GM12878 (cell line): ENCODE measurements at regions not wholly inside any gene's neighbourhood (a gene's known extent, or its start where the extent isn't known, plus 50 kb on each side); places are given as distances from the start of the nearest gene placed in this dataset.

Source experiments
- ATAC-seq: fragments of 200-7000 bp; cut with Tn5 transposase; 3 replicates; pipeline ENCODE4 v1.9.1; 2020; ENCODE audit warnings: mild to moderate bottlenecking, moderate library complexity
- BruUV-seq: library from RNA; stranded (reverse); fragments of 400-500 nt; replicated peaks from 2 replicates; lab custom pipeline; 2021; lab: Mats Ljungman, UMichigan
- CTCF ChIA-PET: fragments of 300-600 bp; sonication (Branson Sonifier 250); formaldehyde crosslinking; extraction: SDS; loops from one replicate; lab custom pipeline; 2021; ENCODE audit warnings: inconsistent platforms; lab: Yijun Ruan, JAX
- POLR2A ChIA-PET: fragments of 350-600 bp; formaldehyde crosslinking; extraction: SDS; loops from one replicate; lab custom pipeline; 2021; ENCODE audit warnings: inconsistent platforms; lab: Charles Lee
- RAD21 ChIA-PET: fragments of 300-600 bp; sonication (Branson Sonifier 250); formaldehyde crosslinking; loops from one replicate; lab custom pipeline; 2023; ENCODE audit warnings: antibody characterized with exemption; ENCODE audit not compliant: unreplicated experiment; lab: Charles Lee
- SMC1A ChIA-PET: fragments of 300-600 bp; sonication (Branson Sonifier 250); formaldehyde crosslinking; loops from one replicate; lab custom pipeline; 2023; ENCODE audit not compliant: unreplicated experiment, uncharacterized antibody; lab: Charles Lee
- DNase-seq: peaks from one replicate; pipeline ENCODE4 v3.0.0-alpha.2; 2011; ENCODE audit warnings: low read depth, low spot score
- FAIRE-seq: peaks from 3 replicates; lab custom pipeline; 2011; peaks lifted over from hg19 to GRCh38; lab: Jason Lieb, UNC
- H2AFZ ChIP-seq: 2 replicates; pipeline ENCODE4 v1.6.0; 2011; ENCODE audit warnings: low read depth, low read length, control low read depth; ENCODE audit not compliant: control insufficient read depth
- H3K27ac ChIP-seq: 2 replicates; pipeline ENCODE4 v1.5.1; 2011; ENCODE audit warnings: control low read depth; ENCODE audit not compliant: control insufficient read depth, insufficient read depth
- H3K27me3 ChIP-seq, 2 experiments: replicated peaks in 1 of 2; 2 replicates each; pipeline versions ENCODE4 v1.6.0 to v1.6.1; 2011; ENCODE audit warnings: low read length in 1 of 2; ENCODE audit not compliant: control insufficient read depth in 2 of 2, insufficient read depth in 2 of 2
- H3K36me3 ChIP-seq, 2 experiments: 2 replicates each; pipeline ENCODE4 v1.5.1; 2011; ENCODE audit warnings: low read length in 1 of 2; ENCODE audit not compliant: control insufficient read depth in 2 of 2, insufficient read depth in 2 of 2
- H3K4me1 ChIP-seq: 2 replicates; pipeline ENCODE4 v1.6.1; 2011; ENCODE audit warnings: mild to moderate bottlenecking, low read length, moderate library complexity, mixed read lengths; ENCODE audit not compliant: control insufficient read depth, insufficient read depth
- H3K4me2 ChIP-seq: 2 replicates; pipeline ENCODE4 v1.6.0; 2011; ENCODE audit warnings: control low read depth; ENCODE audit not compliant: control insufficient read depth, insufficient read depth
- H3K4me3 ChIP-seq: fragments of 200-600 bp; sonication (generic); 2 replicates; pipeline ENCODE4 v1.5.1; 2016
- H3K79me2 ChIP-seq: 2 replicates; pipeline ENCODE4 v1.6.0; 2011; ENCODE audit warnings: low read length; ENCODE audit not compliant: control insufficient read depth, insufficient read depth
- H3K9ac ChIP-seq: 2 replicates; pipeline ENCODE4 v1.8.0; 2011; ENCODE audit warnings: low read length, control low read depth, mixed read lengths; ENCODE audit not compliant: control insufficient read depth, insufficient read depth
- H3K9me3 ChIP-seq: replicated peaks from 3 replicates; pipeline ENCODE4 v1.5.1; 2011; ENCODE audit warnings: mild to moderate bottlenecking, low read length; ENCODE audit not compliant: control insufficient read depth, insufficient read depth
- H4K20me1 ChIP-seq: 2 replicates; pipeline ENCODE4 v1.6.0; 2011; ENCODE audit not compliant: control insufficient read depth, insufficient read depth
- BCL11A ChIP-seq: IDR thresholded peaks from 2 replicates; pipeline ENCODE4 v1.6.1; 2011; ENCODE audit warnings: low read depth, low read length
- CBX3 ChIP-seq: fragments of 200-600 bp; sonication (generic); IDR thresholded peaks from 2 replicates; pipeline ENCODE4 v1.6.1; 2016; ENCODE audit warnings: low read depth, borderline replicate concordance
- EED ChIP-seq: sonication (generic); IDR thresholded peaks from 2 replicates; pipeline ENCODE4 v1.6.1; 2016; ENCODE audit warnings: antibody characterized with exemption, low read depth
- ESRRA ChIP-seq: IDR thresholded peaks from 2 replicates; pipeline ENCODE4 v1.6.1; 2012; ENCODE audit warnings: mild to moderate bottlenecking, low read length, improper control_type of control experiment
- IRF4 ChIP-seq: IDR thresholded peaks from 2 replicates; pipeline ENCODE4 v1.6.1; 2011; ENCODE audit warnings: low read depth, low read length
- KLF5 ChIP-seq: fragments of 450-650 bp; IDR thresholded peaks from 2 replicates; pipeline ENCODE4 v1.6.1; 2014; ENCODE audit warnings: mild to moderate bottlenecking; ENCODE audit not compliant: partially characterized antibody
- SMAD1 ChIP-seq: fragments of 450-650 bp; IDR thresholded peaks from 2 replicates; pipeline ENCODE4 v1.6.1; 2018; ENCODE audit warnings: mild to moderate bottlenecking, low read depth; ENCODE audit not compliant: partially characterized antibody
- SUZ12 ChIP-seq: fragments of 200-600 bp; sonication (generic); IDR thresholded peaks from one replicate; pipeline ENCODE4 v1.6.1; 2018; ENCODE audit warnings: antibody characterized with exemption, mild to moderate bottlenecking; ENCODE audit not compliant: unreplicated experiment
- ZNF384 ChIP-seq: IDR thresholded peaks from 2 replicates; pipeline ENCODE4 v1.6.1; 2012; ENCODE audit warnings: low read depth, mild to moderate bottlenecking, low read length, improper control_type of control experiment, borderline replicate concordance
- ZZZ3 ChIP-seq: IDR thresholded peaks from 2 replicates; pipeline ENCODE4 v1.6.1; 2011; ENCODE audit warnings: low read depth; ENCODE audit not compliant: control insufficient read depth, insufficient read length
- WGBS: methylation state at CpG from one replicate; pipeline ENCODE4 v1.1.6; 2016; ENCODE audit warnings: low lambda C conversion rate; ENCODE audit not compliant: insufficient replicate concordance, insufficient coverage; ENCODE audit errors: missing lambda C conversion rate; 5-methylcytosine and 5-hydroxymethylcytosine counted together
- in situ Hi-C: fragments of 300-500 bp; cut with MboI; formaldehyde crosslinking; loops from 9 replicates; pipeline ENCODE4 v1.14.3; 2018; ENCODE audit warnings: mixed read lengths
- intact Hi-C: fragments of 100-400 bp; cut with micrococcal nuclease; formaldehyde crosslinking; loops from one replicate; pipeline ENCODE4 v1.14.2; 2022; ENCODE audit not compliant: unreplicated experiment
- TF ChIP-seq, protein P1 (sequence below): IDR thresholded peaks from 2 replicates; pipeline ENCODE4 v1.6.1; 2012; ENCODE audit warnings: low read depth, low read length, improper control_type of control experiment
- TF ChIP-seq, protein P2 (sequence below): fragments of 450-650 bp; IDR thresholded peaks from 2 replicates; pipeline ENCODE4 v1.6.1; 2017; ENCODE audit warnings: mild to moderate bottlenecking
- TF ChIP-seq, protein P3 (sequence below): fragments of 450-650 bp; formaldehyde crosslinking; IDR thresholded peaks from 2 replicates; pipeline ENCODE4 v1.4.0; 2020; ENCODE audit warnings: mild to moderate bottlenecking, moderate library complexity

DNA sequence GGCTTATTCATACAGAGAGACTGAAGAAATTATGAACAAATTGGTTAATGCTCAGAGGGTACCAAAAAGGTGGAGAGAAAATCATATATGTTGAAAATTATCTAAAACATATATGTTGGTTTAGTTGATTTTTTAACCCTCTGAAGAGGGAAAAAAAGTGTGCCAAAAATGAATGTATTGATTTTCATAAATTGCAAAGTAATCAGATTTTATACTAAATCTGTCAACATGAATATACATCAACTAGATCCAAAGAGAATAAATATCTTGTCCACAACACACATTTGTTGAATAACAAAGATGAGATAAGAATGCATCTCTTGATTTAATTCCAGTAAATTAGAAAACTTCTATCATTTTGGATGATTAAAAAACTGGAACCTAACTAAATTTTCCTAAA, 125.3 kb upstream of the TACR3 start (continued):
- TF ChIP-seq, protein P1, sequence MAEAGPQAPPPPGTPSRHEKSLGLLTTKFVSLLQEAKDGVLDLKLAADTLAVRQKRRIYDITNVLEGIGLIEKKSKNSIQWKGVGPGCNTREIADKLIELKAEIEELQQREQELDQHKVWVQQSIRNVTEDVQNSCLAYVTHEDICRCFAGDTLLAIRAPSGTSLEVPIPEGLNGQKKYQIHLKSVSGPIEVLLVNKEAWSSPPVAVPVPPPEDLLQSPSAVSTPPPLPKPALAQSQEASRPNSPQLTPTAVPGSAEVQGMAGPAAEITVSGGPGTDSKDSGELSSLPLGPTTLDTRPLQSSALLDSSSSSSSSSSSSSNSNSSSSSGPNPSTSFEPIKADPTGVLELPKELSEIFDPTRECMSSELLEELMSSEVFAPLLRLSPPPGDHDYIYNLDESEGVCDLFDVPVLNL, result no peak
- no peak for TF ChIP-seq CBX3

DNA sequence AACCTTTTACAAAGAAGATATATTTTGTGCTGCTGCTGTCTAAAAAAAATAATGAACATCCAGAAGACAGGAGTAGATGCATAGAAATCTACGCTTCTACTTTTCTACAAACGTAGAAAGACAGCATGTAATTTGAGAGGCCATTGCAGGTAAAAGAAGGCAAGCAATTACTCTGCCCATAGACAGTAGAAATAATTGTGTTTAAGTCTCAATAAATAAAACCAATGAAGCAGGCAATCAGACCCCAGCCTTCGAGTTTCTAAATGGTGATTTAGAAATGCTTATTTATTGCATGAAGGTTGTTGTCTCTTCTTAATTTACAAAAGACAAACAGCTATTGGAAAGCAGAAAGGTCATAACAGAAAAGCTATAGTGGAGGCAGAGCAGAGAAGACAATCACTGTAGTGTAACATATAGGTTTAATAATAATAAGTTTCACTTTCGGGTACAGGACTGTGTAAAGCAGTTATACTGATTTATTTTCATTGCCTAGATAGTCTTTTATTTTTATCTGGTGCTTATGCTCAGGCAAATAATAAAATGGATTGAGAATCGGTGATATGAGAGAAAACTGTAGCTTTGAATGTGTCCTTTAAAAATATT, 123.0 kb upstream of the TACR3 start:
- TF ChIP-seq IRF4 (no peak), ESRRA (no peak), ZNF384 (no peak), KLF5 (no peak), ZZZ3 (no peak), EED (no peak), SUZ12 (no peak), SMAD1 (no peak), BCL11A (no peak), CBX3 (no peak)
- TF ChIP-seq, protein P2, sequence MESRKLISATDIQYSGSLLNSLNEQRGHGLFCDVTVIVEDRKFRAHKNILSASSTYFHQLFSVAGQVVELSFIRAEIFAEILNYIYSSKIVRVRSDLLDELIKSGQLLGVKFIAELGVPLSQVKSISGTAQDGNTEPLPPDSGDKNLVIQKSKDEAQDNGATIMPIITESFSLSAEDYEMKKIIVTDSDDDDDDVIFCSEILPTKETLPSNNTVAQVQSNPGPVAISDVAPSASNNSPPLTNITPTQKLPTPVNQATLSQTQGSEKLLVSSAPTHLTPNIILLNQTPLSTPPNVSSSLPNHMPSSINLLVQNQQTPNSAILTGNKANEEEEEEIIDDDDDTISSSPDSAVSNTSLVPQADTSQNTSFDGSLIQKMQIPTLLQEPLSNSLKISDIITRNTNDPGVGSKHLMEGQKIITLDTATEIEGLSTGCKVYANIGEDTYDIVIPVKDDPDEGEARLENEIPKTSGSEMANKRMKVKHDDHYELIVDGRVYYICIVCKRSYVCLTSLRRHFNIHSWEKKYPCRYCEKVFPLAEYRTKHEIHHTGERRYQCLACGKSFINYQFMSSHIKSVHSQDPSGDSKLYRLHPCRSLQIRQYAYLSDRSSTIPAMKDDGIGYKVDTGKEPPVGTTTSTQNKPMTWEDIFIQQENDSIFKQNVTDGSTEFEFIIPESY, result no peak
- TF ChIP-seq, protein P3, sequence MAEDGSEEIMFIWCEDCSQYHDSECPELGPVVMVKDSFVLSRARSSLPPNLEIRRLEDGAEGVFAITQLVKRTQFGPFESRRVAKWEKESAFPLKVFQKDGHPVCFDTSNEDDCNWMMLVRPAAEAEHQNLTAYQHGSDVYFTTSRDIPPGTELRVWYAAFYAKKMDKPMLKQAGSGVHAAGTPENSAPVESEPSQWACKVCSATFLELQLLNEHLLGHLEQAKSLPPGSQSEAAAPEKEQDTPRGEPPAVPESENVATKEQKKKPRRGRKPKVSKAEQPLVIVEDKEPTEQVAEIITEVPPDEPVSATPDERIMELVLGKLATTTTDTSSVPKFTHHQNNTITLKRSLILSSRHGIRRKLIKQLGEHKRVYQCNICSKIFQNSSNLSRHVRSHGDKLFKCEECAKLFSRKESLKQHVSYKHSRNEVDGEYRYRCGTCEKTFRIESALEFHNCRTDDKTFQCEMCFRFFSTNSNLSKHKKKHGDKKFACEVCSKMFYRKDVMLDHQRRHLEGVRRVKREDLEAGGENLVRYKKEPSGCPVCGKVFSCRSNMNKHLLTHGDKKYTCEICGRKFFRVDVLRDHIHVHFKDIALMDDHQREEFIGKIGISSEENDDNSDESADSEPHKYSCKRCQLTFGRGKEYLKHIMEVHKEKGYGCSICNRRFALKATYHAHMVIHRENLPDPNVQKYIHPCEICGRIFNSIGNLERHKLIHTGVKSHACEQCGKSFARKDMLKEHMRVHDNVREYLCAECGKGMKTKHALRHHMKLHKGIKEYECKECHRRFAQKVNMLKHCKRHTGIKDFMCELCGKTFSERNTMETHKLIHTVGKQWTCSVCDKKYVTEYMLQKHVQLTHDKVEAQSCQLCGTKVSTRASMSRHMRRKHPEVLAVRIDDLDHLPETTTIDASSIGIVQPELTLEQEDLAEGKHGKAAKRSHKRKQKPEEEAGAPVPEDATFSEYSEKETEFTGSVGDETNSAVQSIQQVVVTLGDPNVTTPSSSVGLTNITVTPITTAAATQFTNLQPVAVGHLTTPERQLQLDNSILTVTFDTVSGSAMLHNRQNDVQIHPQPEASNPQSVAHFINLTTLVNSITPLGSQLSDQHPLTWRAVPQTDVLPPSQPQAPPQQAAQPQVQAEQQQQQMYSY (CRISPR knock-in tag), result no peak
- in situ Hi-C loops, result no loop called here
- POLR2A ChIA-PET, result no interaction called here
- H3K9me3 ChIP-seq, result no peaks in the 10 kb centered on the region
- H3K4me1 ChIP-seq, result no peaks in the 10 kb centered on the region
- no peak overlapping the region for H3K27ac ChIP-seq
- 20% methylated on average over 5 of the region's 5 CpGs for WGBS
- no peaks in the 10 kb centered on the region for H3K36me3 ChIP-seq
- no peak overlapping the region for H3K4me2 ChIP-seq
- no peak overlapping the region for H3K4me3 ChIP-seq
- no peaks in the 10 kb centered on the region for H4K20me1 ChIP-seq
- SMC1A ChIA-PET, result no interaction called here
- no TSS peak for BruUV-seq
- no peak for DNase-seq
- no peaks in the 10 kb centered on the region for H3K79me2 ChIP-seq
- no peaks in the 10 kb centered on the region for H3K27me3 ChIP-seq
- intact Hi-C loops, result no loop called here
- ATAC-seq, result no peak
- no peak overlapping the region for H3K9ac ChIP-seq
- CTCF ChIA-PET, result no interaction called here
- RAD21 ChIA-PET, result no interaction called here
- FAIRE-seq, result no peak
- H2AFZ ChIP-seq, result no peak overlapping the region
